ENCODE measurements at regions not wholly inside any gene's neighbourhood (a gene's known extent, or its start where the extent isn't known, plus 50 kb on each side); places are given as distances from the start of the nearest gene placed in this dataset.
"Not testable (repeated sequence)": the region's sequence is repeated elsewhere in the genome, so short reads cannot be mapped to it uniquely, and the experiment has no call there.

- DNase-seq = not testable (repeated sequence)
Measured at GRCh38 chr17:16843511-16843910, 128.4 kb downstream of the TNFRSF13B start.

GRCh38 chr17:16842346-16842745 lies 129.6 kb downstream of the TNFRSF13B start:
- DNase-seq = peak in 1 of 56 donors; percentile 17

GRCh38 chr17:16841896-16842295 lies 130.0 kb downstream of the TNFRSF13B start:
- DNase-seq = not testable (repeated sequence)

DNA sequence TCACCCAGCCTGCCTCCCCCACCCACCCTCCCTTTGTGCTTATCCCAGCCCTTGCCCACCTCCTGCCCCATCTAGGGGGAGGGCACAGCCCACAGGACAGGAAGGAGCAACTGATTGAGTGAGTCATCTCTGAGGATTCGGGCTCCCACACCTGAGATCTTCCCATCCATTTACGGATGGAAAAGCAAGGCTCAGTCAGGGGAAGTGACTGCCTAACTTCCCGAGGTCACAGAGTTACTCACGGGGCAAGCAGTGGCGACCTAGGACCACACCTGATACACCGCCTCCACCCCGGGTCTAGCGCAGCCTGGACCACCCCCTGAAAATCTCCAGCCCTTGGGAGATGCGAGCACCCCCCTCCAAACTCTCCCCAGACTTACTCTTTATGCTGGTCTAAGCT lies 131.7 kb downstream of the TNFRSF13B start:
- DNase-seq = not testable (repeated sequence)

DNA sequence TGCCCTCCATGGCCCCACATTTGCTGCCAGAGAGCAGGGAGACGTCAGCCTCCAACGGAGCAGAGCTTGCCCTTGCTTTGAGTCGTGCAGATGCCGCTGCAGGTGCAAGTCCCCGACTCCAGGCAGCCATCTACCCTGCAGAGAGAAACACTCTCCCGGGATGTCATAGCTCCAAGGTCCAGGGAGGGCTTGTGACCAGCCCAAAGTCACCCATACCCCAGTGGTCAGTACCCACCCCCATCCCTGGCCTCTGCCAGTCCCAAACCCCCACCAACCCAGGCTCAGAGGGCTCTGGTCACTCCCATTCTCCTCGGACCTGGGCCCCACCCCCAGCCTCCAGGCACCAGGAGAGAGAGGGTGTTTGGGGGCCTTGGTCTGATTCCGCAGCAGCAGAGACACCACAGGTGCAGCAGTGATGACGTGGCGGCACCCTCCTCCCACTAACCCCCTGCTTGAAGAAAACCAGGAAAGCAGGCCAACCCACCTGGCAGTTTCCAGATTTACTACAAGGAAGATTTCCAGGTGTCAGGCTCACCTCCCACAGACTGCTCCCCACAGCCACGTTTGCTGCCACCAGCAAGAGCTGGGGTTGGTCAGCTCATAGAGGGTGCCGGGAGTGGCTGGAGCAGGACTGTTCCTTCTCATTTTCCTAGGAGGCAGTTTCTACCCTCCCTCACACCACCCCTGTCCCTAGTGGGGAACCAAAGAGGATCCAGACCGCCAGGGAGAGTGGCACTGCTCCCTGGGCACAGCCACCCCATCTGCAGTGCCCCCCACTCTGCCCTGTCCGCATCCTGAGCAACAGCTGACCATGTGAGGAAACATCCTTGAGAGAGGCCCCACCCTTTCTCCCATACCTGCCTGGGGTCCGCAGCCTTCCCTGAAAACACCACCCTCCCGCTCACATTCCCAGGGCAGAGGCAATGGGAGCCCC lies 132.4 kb downstream of the TNFRSF13B start:
- not testable (repeated sequence) for DNase-seq

DNA sequence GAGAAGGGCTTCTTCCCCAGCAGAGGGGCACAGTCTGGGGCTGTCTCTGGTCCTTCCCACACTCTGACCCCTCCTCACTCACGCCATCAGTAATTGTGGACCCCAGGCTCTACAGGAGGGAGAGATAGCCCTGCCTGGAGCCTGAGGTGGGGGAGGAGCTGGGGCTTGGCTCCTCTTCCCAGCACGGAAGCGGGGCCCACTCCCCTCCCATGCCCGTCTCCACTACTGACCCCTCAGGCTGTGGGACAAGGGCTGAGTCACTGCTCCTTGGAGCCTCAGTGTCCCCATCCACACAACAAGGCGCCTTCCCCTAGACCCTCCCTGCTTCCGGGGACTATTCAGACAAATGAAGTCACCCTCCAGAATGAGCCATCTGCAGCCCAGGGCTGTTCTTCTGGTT lies 133.1 kb downstream of the TNFRSF13B start:
- DNase-seq = not testable (repeated sequence)

DNA sequence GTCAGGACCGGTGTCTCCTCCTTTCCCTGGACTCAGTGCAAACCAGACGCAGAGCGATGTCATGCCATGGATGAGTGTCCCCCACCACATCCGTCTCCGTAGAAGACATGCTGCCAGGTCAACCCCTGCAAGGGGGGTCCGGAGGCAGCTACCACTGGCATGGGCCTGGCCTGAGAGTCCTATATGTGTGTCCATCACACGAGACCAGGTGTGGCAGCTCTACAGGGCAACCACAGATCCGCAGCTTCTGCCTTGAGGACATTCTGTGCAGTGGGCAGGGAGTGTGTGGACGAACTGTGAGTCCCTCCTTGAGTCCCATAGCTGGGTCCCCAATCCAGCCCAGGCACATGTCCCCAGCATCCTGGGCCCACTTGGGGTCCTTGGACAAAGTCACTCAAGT lies 133.6 kb downstream of the TNFRSF13B start:
- DNase-seq = not testable (repeated sequence)

- not testable (repeated sequence) for DNase-seq
Measured at GRCh38 chr17:16837468-16838266, 134.3 kb downstream of the TNFRSF13B start.

DNA sequence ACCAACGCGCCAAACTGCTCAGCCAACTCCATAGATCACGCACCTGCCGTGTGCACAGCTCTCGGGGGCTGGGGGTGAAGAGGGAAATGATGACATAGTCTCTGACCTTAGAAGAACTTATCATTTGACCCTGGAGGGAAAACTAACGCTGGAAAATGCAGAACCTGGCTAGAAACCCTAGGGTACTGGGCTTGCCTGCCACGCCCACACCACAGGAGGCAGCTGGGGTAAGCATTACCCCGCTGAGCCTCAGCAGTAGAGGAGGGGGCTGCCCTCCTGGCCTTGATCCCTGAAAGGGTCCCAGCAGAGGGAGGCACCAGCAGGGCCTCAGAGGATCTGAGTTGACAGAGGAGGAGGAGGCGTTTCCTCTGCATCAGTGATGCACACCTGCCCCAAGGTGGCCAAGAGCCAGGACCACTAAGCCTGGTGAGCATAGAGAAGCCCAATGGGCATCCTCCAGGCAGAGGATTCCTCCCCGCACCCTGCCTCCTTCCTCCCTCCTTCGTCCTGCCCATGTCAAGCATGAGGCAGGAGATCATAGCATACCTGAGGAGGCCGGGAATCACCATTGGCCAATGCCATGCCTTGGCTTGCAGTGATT lies 135.5 kb downstream of the TNFRSF13B start:
- not testable (repeated sequence) for DNase-seq

- not testable (repeated sequence) for DNase-seq
Measured at GRCh38 chr17:16833517-16833916, 138.4 kb downstream of the TNFRSF13B start.

- not testable (repeated sequence) for DNase-seq
Measured at GRCh38 chr17:16832853-16833252, 139.1 kb downstream of the TNFRSF13B start.

DNA sequence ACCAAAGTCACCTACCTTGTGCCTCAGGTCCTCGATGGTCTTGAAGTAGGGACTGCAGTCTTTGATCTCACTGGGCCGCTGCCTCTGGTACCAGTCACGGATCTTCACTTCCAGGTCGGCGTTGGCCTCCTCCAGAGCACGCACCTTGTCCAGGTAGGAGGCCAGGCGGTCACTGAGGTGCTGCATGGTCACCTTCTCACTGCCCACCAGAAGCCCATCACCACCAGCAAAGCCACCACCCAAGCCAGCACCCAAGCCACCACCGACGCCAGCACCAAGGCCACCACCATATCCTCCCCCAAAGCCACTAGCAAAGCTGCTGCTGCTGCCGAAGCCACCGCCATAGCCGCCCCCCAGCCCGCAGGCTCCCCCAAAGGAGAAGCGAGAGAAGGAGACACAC lies 139.7 kb downstream of the TNFRSF13B start:
- not testable (repeated sequence) for DNase-seq

GRCh38 chr17:16830770-16831169 lies 140.7 kb downstream of the CCDC144A start:
- not testable (repeated sequence) for DNase-seq

GRCh38 chr17:16830219-16830618 lies 140.2 kb downstream of the CCDC144A start:
- not testable (repeated sequence) for DNase-seq

Measured in amygdala (tissue), 56 donors.